ENCODE measurements at regions not wholly inside any gene's neighbourhood (a gene's known extent, or its start where the extent isn't known, plus 50 kb on each side); places are given as distances from the start of the nearest gene placed in this dataset.

GRCh38 chr11:38159038-38159437, 1561.0 kb upstream of the RAG2 start:
- Histone ChIP-seq H3K4me2 (ENCODE audit: low read length) (no peak overlapping the region), H3K36me3 (ENCODE audit: insufficient read depth, low read length) (no peaks in the 10 kb centered on the region), H3F3A (ENCODE audit: insufficient read depth, low read length, poor library complexity, severe bottlenecking) (no peaks in the 10 kb centered on the region), H3K9ac (ENCODE audit: low read length) (no peak overlapping the region), H2AFZ (ENCODE audit: low read depth, low read length) (no peak overlapping the region), H3K9me2 (ENCODE audit: insufficient read depth, low read length) (no peaks in the 10 kb centered on the region), H3K27ac (ENCODE audit: low read length) (no peak overlapping the region), H3K27me3 (ENCODE audit: insufficient read depth, low read depth, low read length) (no peaks in the 10 kb centered on the region), H3K4me3 (ENCODE audit: low read length) (no peak overlapping the region), H3K79me2 (replicated peaks; ENCODE audit: insufficient read depth, low read length) (no peaks in the 10 kb centered on the region), H3K9me3 (ENCODE audit: low read length) (no peaks in the 10 kb centered on the region), H4K20me1 (ENCODE audit: insufficient read depth) (no peaks in the 10 kb centered on the region)
- no peak for TF ChIP-seq SMC3 (conservative IDR thresholded peaks at IDR 0.05; ENCODE audit: poor library complexity)
- no peak for TF ChIP-seq REST (IDR thresholded peaks at IDR 0.05; ENCODE audit: borderline replicate concordance)
- TF ChIP-seq MXI1 (conservative IDR thresholded peaks at IDR 0.05; ENCODE audit: poor library complexity, severe bottlenecking): no peak
- no peak for TF ChIP-seq POLR2AphosphoS5 (IDR thresholded peaks at IDR 0.05)
- no peak for TF ChIP-seq TAF1 (IDR thresholded peaks at IDR 0.05; ENCODE audit: low read depth)
- no peak for TF ChIP-seq EP300 (conservative IDR thresholded peaks at IDR 0.05; ENCODE audit: poor library complexity, severe bottlenecking)
- no peak for TF ChIP-seq CTCF (IDR thresholded peaks at IDR 0.05; ENCODE audit: poor library complexity, severe bottlenecking)
- TF ChIP-seq RAD21 (conservative IDR thresholded peaks at IDR 0.05): no peak
- TF ChIP-seq EZH2 (IDR thresholded peaks at IDR 0.05; ENCODE audit: borderline replicate concordance, insufficient read depth, low read length, poor library complexity, severe bottlenecking): no peak

- no peaks in the 10 kb centered on the region for H3F3A ChIP-seq (ENCODE audit: insufficient read depth, low read length, poor library complexity, severe bottlenecking)
- TF ChIP-seq CTCF (IDR thresholded peaks at IDR 0.05; ENCODE audit: poor library complexity, severe bottlenecking): no peak
- TF ChIP-seq RAD21 (conservative IDR thresholded peaks at IDR 0.05): no peak
- no peak for TF ChIP-seq REST (IDR thresholded peaks at IDR 0.05; ENCODE audit: borderline replicate concordance)
- no peak for TF ChIP-seq SMC3 (conservative IDR thresholded peaks at IDR 0.05; ENCODE audit: poor library complexity)
- no peak for TF ChIP-seq MXI1 (conservative IDR thresholded peaks at IDR 0.05; ENCODE audit: poor library complexity, severe bottlenecking)
- no peak for TF ChIP-seq TAF1 (IDR thresholded peaks at IDR 0.05; ENCODE audit: low read depth)
- TF ChIP-seq EP300 (conservative IDR thresholded peaks at IDR 0.05; ENCODE audit: poor library complexity, severe bottlenecking): no peak
- TF ChIP-seq EZH2 (IDR thresholded peaks at IDR 0.05; ENCODE audit: borderline replicate concordance, insufficient read depth, low read length, poor library complexity, severe bottlenecking): no peak
- no peak for TF ChIP-seq POLR2AphosphoS5 (IDR thresholded peaks at IDR 0.05)
- H3K36me3 ChIP-seq (ENCODE audit: insufficient read depth, low read length): no peaks in the 10 kb centered on the region
- no peaks in the 10 kb centered on the region for H4K20me1 ChIP-seq (ENCODE audit: insufficient read depth)
- H3K79me2 ChIP-seq (replicated peaks; ENCODE audit: insufficient read depth, low read length): no peaks in the 10 kb centered on the region
- H3K4me2 ChIP-seq (ENCODE audit: low read length): no peak overlapping the region
- H3K9ac ChIP-seq (ENCODE audit: low read length): no peak overlapping the region
- no peaks in the 10 kb centered on the region for H3K9me3 ChIP-seq (ENCODE audit: low read length)
- no peak overlapping the region for H2AFZ ChIP-seq (ENCODE audit: low read depth, low read length)
- H3K27ac ChIP-seq (ENCODE audit: low read length): no peak overlapping the region
- H3K27me3 ChIP-seq (ENCODE audit: insufficient read depth, low read depth, low read length): no peaks in the 10 kb centered on the region
- H3K4me3 ChIP-seq (ENCODE audit: low read length): no peak overlapping the region
- H3K9me2 ChIP-seq (ENCODE audit: insufficient read depth, low read length): no peaks in the 10 kb centered on the region
These were observed 1558.6 kb upstream of the RAG2 start for GRCh38 chr11:38156495-38157146.
